ENCODE measurements at regions not wholly inside any gene's neighbourhood (a gene's known extent, or its start where the extent isn't known, plus 50 kb on each side); places are given as distances from the start of the nearest gene placed in this dataset.

DNA sequence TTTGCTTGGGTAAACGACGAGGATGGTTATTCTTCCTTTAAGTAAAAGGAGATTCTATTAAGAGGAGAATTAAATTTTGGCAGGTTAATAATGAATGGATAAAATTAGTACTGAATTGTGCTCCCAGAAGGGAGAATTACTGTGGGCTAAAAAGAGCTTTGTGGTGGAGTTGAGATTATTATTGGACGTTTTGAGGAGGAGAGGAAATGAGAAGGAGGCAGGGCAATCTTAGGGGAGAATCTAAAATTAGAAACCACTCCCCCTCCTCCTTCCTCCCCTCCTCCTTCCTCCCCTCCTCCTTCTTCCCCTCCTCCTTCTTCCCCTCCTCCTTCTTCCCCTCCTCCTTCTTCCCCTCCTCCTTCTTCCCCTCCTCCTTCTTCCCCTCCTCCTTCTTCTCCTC, 331.8 kb downstream of the PRL start:
- H4K20me1 ChIP-seq (replicated peaks; ENCODE audit: control insufficient read depth, extremely low read depth, insufficient read depth, low read length): no peaks in the 10 kb centered on the region
- ChIA-PET CTCF (no interaction called here), POLR2A (no interaction called here)
- no TSS peak for BruUV-seq (replicated peaks)
- H3K4me2 ChIP-seq (ENCODE audit: insufficient read depth, low read length): no peak overlapping the region
- DNase-seq (ENCODE audit: low read depth, low spot score): no peak
- H2AFZ ChIP-seq (ENCODE audit: low read depth, low read length): no peak overlapping the region
- no peaks in the 10 kb centered on the region for H3K27me3 ChIP-seq (ENCODE audit: control insufficient read depth in 2 of 2, insufficient read depth in 2 of 2, low read length in 2 of 2)
- peaks cover 4% of the 10 kb centered on the region for H3K4me1 ChIP-seq (ENCODE audit: control insufficient read depth, extremely low read depth, insufficient read depth, low read length)
- FAIRE-seq: no peak
- H3K27ac ChIP-seq (ENCODE audit: insufficient read depth, low read depth, low read length): no peak overlapping the region
- H3K79me2 ChIP-seq (ENCODE audit: control insufficient read depth, insufficient read depth, low read length): no peaks in the 10 kb centered on the region
- no peak overlapping the region for H3K9ac ChIP-seq (replicated peaks; ENCODE audit: extremely low read depth, insufficient read depth, low read length)
- dilution Hi-C loops (cut with MboI; ENCODE audit: extremely low pct_ligation_motif_present, low sequenced_read_pairs): no loop called here
- H3K4me3 ChIP-seq (replicated peaks in 1 of 3; ENCODE audit: insufficient read depth in 1 of 3, low read depth in 1 of 3, low read length in 3 of 3): no peak overlapping the region
- no peaks in the 10 kb centered on the region for H3K9me3 ChIP-seq (replicated peaks; ENCODE audit: control insufficient read depth, insufficient read depth, low read length)
- intact Hi-C loops (cut with micrococcal nuclease): no loop called here
- H3K36me3 ChIP-seq (ENCODE audit: control insufficient read depth in 2 of 2, extremely low read depth in 1 of 2, insufficient read depth in 2 of 2, low read length in 2 of 2): no peaks in the 10 kb centered on the region
- TF ChIP-seq, protein P1, sequence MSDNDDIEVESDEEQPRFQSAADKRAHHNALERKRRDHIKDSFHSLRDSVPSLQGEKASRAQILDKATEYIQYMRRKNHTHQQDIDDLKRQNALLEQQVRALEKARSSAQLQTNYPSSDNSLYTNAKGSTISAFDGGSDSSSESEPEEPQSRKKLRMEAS (IDR thresholded peaks at IDR 0.05; ENCODE audit: insufficient read depth, insufficient read length): no peak
- no peak for TF ChIP-seq POLR2AphosphoS5 (IDR thresholded peaks at IDR 0.05; ENCODE audit: insufficient read depth, low read depth, low read length)
- no peak for TF ChIP-seq JUN (IDR thresholded peaks at IDR 0.05; ENCODE audit: borderline replicate concordance, insufficient read depth, insufficient read length, low read depth)
- TF ChIP-seq, protein P2, sequence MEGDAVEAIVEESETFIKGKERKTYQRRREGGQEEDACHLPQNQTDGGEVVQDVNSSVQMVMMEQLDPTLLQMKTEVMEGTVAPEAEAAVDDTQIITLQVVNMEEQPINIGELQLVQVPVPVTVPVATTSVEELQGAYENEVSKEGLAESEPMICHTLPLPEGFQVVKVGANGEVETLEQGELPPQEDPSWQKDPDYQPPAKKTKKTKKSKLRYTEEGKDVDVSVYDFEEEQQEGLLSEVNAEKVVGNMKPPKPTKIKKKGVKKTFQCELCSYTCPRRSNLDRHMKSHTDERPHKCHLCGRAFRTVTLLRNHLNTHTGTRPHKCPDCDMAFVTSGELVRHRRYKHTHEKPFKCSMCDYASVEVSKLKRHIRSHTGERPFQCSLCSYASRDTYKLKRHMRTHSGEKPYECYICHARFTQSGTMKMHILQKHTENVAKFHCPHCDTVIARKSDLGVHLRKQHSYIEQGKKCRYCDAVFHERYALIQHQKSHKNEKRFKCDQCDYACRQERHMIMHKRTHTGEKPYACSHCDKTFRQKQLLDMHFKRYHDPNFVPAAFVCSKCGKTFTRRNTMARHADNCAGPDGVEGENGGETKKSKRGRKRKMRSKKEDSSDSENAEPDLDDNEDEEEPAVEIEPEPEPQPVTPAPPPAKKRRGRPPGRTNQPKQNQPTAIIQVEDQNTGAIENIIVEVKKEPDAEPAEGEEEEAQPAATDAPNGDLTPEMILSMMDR (IDR thresholded peaks at IDR 0.05; ENCODE audit: extremely low read depth in 1 of 2, insufficient read depth in 1 of 2, low read depth in 1 of 2, low read length in 2 of 2): no peak
- TF ChIP-seq MYC (IDR thresholded peaks at IDR 0.05; ENCODE audit: low read depth, low read length): no peak
- TF ChIP-seq EZH2 (IDR thresholded peaks at IDR 0.05; ENCODE audit: borderline replicate concordance, low read depth, low read length, severe bottlenecking): no peak
- H3K9me1 ChIP-seq (replicated peaks; ENCODE audit: control insufficient read depth, extremely low read depth, insufficient read depth, low read length): no peaks in the 10 kb centered on the region

Measured in endothelial cell of umbilical vein (primary cell).